ENCODE measurements at regions not wholly inside any gene's neighbourhood (a gene's known extent, or its start where the extent isn't known, plus 50 kb on each side); places are given as distances from the start of the nearest gene placed in this dataset.

DNA sequence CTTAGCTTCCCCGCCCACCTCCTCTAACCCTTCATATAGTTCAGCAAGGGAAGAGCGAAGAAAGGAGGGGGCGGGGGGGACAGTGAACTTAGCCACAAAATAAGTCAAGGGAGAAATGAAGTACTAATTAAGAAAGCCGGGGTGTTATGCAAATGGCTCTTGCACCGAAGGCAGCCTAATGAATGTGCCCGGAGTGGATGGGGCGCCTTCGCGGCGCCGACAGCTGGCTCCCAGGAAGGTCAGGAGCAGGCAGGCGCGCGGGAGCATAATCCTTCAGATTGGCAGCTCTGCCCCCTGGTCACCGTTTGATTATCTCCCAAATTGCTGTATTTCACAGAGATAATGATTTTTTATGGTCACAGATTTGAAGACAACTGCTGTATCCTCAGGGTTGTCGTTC, 395.1 kb downstream of the TFAP2B start:
- TF ChIP-seq, protein P1, sequence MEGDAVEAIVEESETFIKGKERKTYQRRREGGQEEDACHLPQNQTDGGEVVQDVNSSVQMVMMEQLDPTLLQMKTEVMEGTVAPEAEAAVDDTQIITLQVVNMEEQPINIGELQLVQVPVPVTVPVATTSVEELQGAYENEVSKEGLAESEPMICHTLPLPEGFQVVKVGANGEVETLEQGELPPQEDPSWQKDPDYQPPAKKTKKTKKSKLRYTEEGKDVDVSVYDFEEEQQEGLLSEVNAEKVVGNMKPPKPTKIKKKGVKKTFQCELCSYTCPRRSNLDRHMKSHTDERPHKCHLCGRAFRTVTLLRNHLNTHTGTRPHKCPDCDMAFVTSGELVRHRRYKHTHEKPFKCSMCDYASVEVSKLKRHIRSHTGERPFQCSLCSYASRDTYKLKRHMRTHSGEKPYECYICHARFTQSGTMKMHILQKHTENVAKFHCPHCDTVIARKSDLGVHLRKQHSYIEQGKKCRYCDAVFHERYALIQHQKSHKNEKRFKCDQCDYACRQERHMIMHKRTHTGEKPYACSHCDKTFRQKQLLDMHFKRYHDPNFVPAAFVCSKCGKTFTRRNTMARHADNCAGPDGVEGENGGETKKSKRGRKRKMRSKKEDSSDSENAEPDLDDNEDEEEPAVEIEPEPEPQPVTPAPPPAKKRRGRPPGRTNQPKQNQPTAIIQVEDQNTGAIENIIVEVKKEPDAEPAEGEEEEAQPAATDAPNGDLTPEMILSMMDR (IDR thresholded peaks at IDR 0.05; ENCODE audit: low read depth, low read length, poor library complexity, severe bottlenecking), result no peak
- no peak for TF ChIP-seq EZH2phosphoT487 (IDR thresholded peaks at IDR 0.05; ENCODE audit: borderline replicate concordance, low read length)
